HG02981 (cell line): ENCODE measurements at regions not wholly inside any gene's neighbourhood (a gene's known extent, or its start where the extent isn't known, plus 50 kb on each side); places are given as distances from the start of the nearest gene placed in this dataset.
"Not testable (repeated sequence)": the region's sequence is repeated elsewhere in the genome, so short reads cannot be mapped to it uniquely, and the experiment has no call there.

Experiments
- ATAC-seq: cut with Tn5 transposase; IDR thresholded peaks from one replicate; pipeline ENCODE4 v1.9.1; 2021; ENCODE audit warnings: mild to moderate bottlenecking, moderate library complexity; ENCODE audit not compliant: unreplicated experiment

GRCh38 chr16:85515830-85516397, 97.2 kb upstream of the GSE1 start:
- no peak for ATAC-seq

- ATAC-seq = no peak
Measured at GRCh38 chr16:85517154-85517553, 96.0 kb upstream of the GSE1 start.

GRCh38 chr16:85517563-85518179, 95.5 kb upstream of the GSE1 start:
- ATAC-seq = no peak

- no peak for ATAC-seq
Measured at GRCh38 chr16:85518398-85519049, 94.6 kb upstream of the GSE1 start.

- ATAC-seq = not testable (repeated sequence)
Measured at GRCh38 chr16:85519050-85519440, 94.1 kb upstream of the GSE1 start.

- ATAC-seq = no peak
Measured at GRCh38 chr16:85519540-85520231, 93.4 kb upstream of the GSE1 start.

- ATAC-seq = no peak
Measured at GRCh38 chr16:85520853-85521521, 92.1 kb upstream of the GSE1 start.

- ATAC-seq = no peak
Measured at GRCh38 chr16:85521552-85522307, 91.4 kb upstream of the GSE1 start.

- no peak for ATAC-seq
Measured at GRCh38 chr16:85522308-85522841, 90.7 kb upstream of the GSE1 start.

- ATAC-seq = no peak
Measured at GRCh38 chr16:85522842-85523601, 90.1 kb upstream of the GSE1 start.

- no peak for ATAC-seq
Measured at GRCh38 chr16:85523602-85524364, 89.3 kb upstream of the GSE1 start.

- ATAC-seq = no peak
Measured at GRCh38 chr16:85524365-85524629, 88.8 kb upstream of the GSE1 start.

GRCh38 chr16:85524630-85525419, 88.3 kb upstream of the GSE1 start:
- ATAC-seq = no peak

GRCh38 chr16:85525420-85526184, 87.5 kb upstream of the GSE1 start:
- no peak for ATAC-seq

- ATAC-seq = no peak
Measured at GRCh38 chr16:85526185-85526974, 86.7 kb upstream of the GSE1 start.

GRCh38 chr16:85527042-85527766, 85.9 kb upstream of the GSE1 start:
- ATAC-seq = no peak
